ENCODE measurements at regions not wholly inside any gene's neighbourhood (a gene's known extent, or its start where the extent isn't known, plus 50 kb on each side); places are given as distances from the start of the nearest gene placed in this dataset.

DNA sequence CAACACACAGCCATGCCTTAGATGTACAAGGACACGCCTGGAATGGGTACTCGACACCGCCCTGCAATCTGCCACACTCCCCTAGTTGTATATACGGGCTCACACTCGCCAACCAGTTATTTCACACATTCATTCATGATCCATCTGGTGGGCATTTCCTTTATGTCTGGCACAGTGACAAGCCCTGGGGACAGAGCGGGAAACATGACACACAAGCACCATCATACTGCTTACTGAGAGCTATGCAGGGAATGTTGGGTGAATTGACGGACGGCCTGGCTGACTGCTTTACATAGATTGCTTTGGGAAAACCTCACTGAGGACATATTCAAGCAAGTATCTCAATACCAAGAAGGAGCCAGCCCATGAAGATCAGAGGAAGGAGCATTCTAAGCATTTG, 448.0 kb upstream of the SPRED2 start:
- TF ChIP-seq CTCF (IDR thresholded peaks at IDR 0.05) (no peak), POLR2A (IDR thresholded peaks at IDR 0.05) (no peak)
